ENCODE measurements at regions not wholly inside any gene's neighbourhood (a gene's known extent, or its start where the extent isn't known, plus 50 kb on each side); places are given as distances from the start of the nearest gene placed in this dataset.
"Not testable (repeated sequence)": the region's sequence is repeated elsewhere in the genome, so short reads cannot be mapped to it uniquely, and the experiment has no call there.

- no peak overlapping the region for H3K27ac ChIP-seq
- no peaks in the 10 kb centered on the region for H3K9me3 ChIP-seq
- no peak for ATAC-seq (ENCODE audit: low FRiP score in 2 of 2)
- H3K27me3 ChIP-seq, result no peaks in the 10 kb centered on the region
- no peaks in the 10 kb centered on the region for H3K36me3 ChIP-seq
- H3K4me3 ChIP-seq, result no peak overlapping the region
- 67 to 93% methylated on average over 1 of the region's 1 CpG for WGBS, 2 donors
- TF ChIP-seq POLR2A (IDR thresholded peaks at IDR 0.05) (no peak), POLR2AphosphoS5 (IDR thresholded peaks at IDR 0.05) (no peak), EP300 (IDR thresholded peaks at IDR 0.05) (no peak), CTCF (IDR thresholded peaks at IDR 0.05) (no peak)
- no peak for DNase-seq
- H3K4me1 ChIP-seq, result no peaks in the 10 kb centered on the region
Measured at GRCh38 chr2:142617461-142617860, 260.0 kb upstream of the KYNU start.

- no peak for TF ChIP-seq POLR2A (IDR thresholded peaks at IDR 0.05)
- TF ChIP-seq EP300 (IDR thresholded peaks at IDR 0.05), result no peak
- TF ChIP-seq POLR2AphosphoS5 (IDR thresholded peaks at IDR 0.05), result no peak
- TF ChIP-seq CTCF (IDR thresholded peaks at IDR 0.05), result no peak
- H3K9me3 ChIP-seq, result no peaks in the 10 kb centered on the region
- ATAC-seq (ENCODE audit: low FRiP score in 2 of 2) (no peak), DNase-seq (no peak)
- WGBS, 2 donors, result 87 to 97% methylated on average over 8 to 9 of the region's 9 CpGs
- no peak overlapping the region for H3K4me3 ChIP-seq
- H3K4me1 ChIP-seq, result no peaks in the 10 kb centered on the region
- H3K27me3 ChIP-seq, result no peaks in the 10 kb centered on the region
- H3K27ac ChIP-seq, result no peak overlapping the region
- H3K36me3 ChIP-seq, result no peaks in the 10 kb centered on the region
Measured at GRCh38 chr2:142615876-142616275, 261.6 kb upstream of the KYNU start.

- DNase-seq, result peak in 1 of 2 donors; percentile 61
- not testable (repeated sequence) for H3K27me3 ChIP-seq; ATAC-seq (ENCODE audit: low FRiP score in 2 of 2)
Measured at GRCh38 chr2:142613193-142613592, 264.3 kb upstream of the KYNU start.

DNA sequence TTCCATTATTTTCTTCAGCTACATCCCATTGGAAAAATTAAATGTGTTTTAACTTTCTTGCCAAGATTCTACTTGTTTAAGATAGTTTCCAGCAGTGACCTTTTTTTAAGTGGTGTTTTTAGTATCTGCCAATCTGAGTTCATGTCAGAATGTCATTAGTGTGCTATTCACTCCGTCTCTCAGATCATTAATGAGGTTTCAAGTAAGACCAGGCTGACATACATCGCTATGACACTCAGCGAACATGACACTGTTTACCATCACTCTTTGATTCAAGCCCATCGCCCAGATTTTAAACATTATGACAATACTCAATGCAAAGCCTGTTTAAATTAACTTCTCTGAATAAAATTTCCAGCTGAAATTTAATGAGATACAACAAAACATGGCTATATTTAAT lies 272.0 kb upstream of the KYNU start:
- no peak overlapping the region for H3K4me3 ChIP-seq
- WGBS, 2 donors, result 41 to 56% methylated on average over 4 of the region's 4 CpGs
- TF ChIP-seq CTCF (IDR thresholded peaks at IDR 0.05) (no peak), POLR2A (IDR thresholded peaks at IDR 0.05) (no peak), EP300 (IDR thresholded peaks at IDR 0.05) (no peak), POLR2AphosphoS5 (IDR thresholded peaks at IDR 0.05) (no peak)
- H3K4me1 ChIP-seq, result no peaks in the 10 kb centered on the region
- no peaks in the 10 kb centered on the region for H3K36me3 ChIP-seq
- H3K27me3 ChIP-seq, result no peaks in the 10 kb centered on the region
- H3K27ac ChIP-seq, result no peak overlapping the region
- H3K9me3 ChIP-seq, result no peaks in the 10 kb centered on the region
- DNase-seq (no peak), ATAC-seq (ENCODE audit: low FRiP score in 2 of 2) (no peak)

More at GRCh38 chr2:142613193-142613592, 264.3 kb upstream of the KYNU start:
- not testable (repeated sequence) for H3K36me3 ChIP-seq, H3K27ac ChIP-seq, H3K4me1 ChIP-seq, H3K4me3 ChIP-seq, H3K9me3 ChIP-seq
- WGBS, 2 donors, result 86 to 95% methylated on average over 14 to 16 of the region's 17 CpGs

GRCh38 chr2:142603759-142604158 lies 273.7 kb upstream of the KYNU start:
- no peaks in the 10 kb centered on the region for H3K36me3 ChIP-seq
- no peaks in the 10 kb centered on the region for H3K27me3 ChIP-seq
- no peak for TF ChIP-seq POLR2A (IDR thresholded peaks at IDR 0.05)
- no peak for TF ChIP-seq POLR2AphosphoS5 (IDR thresholded peaks at IDR 0.05)
- TF ChIP-seq EP300 (IDR thresholded peaks at IDR 0.05), result no peak
- no peak for TF ChIP-seq CTCF (IDR thresholded peaks at IDR 0.05)
- no peaks in the 10 kb centered on the region for H3K4me1 ChIP-seq
- 40 to 57% methylated on average over 1 of the region's 1 CpG for WGBS, 2 donors
- no peak overlapping the region for H3K4me3 ChIP-seq
- no peak overlapping the region for H3K27ac ChIP-seq
- H3K9me3 ChIP-seq, result no peaks in the 10 kb centered on the region
- no peak for DNase-seq
- ATAC-seq (ENCODE audit: low FRiP score in 2 of 2), result no peak

All from upper lobe of left lung (tissue), 6 donors.